ENCODE measurements at regions not wholly inside any gene's neighbourhood (a gene's known extent, or its start where the extent isn't known, plus 50 kb on each side); places are given as distances from the start of the nearest gene placed in this dataset.

DNA sequence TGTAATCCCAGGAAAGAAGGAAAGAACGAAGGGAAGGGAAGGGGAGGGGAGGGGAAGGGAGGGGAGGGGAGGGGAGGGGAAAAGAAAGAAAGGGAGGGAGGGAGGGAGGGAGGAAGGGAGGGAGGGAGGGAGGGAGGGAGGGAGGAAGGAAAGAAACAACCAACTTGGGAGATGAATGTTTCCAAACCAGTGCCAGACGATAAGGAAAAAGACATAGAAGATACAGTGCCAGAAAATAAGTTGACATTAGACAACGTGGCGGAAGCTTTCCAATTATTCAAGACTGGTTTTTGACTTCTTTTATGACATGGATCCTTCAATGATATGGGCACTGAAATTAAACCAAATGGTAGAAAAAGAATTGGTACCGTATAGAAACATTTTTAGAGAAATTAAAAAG lies 181.2 kb upstream of the POU5F2 start (continued):
- no peak for TF ChIP-seq RBBP5 (IDR thresholded peaks at IDR 0.05; ENCODE audit: borderline replicate concordance, low read depth, low read length)
- TF ChIP-seq FOSL1 (IDR thresholded peaks at IDR 0.05; ENCODE audit: insufficient read depth, low read depth, low read length) = no peak
- TF ChIP-seq KDM1A (IDR thresholded peaks at IDR 0.05; ENCODE audit: borderline replicate concordance, low read length) = no peak

Measured in H1 (cell line).